SH-SY5Y (cell line): ENCODE measurements at regions not wholly inside any gene's neighbourhood (a gene's known extent, or its start where the extent isn't known, plus 50 kb on each side); places are given as distances from the start of the nearest gene placed in this dataset.

Experiments used
- GATA2 ChIP-seq: IDR thresholded peaks from 2 replicates; pipeline ENCODE4 v1.6.1; 2011; ENCODE audit warnings: mild to moderate bottlenecking, low read depth, low read length
- GATA3 ChIP-seq: IDR thresholded peaks from 2 replicates; pipeline ENCODE4 v1.6.1; 2011; ENCODE audit warnings: low read depth, mild to moderate bottlenecking, low read length, moderate library complexity

DNA sequence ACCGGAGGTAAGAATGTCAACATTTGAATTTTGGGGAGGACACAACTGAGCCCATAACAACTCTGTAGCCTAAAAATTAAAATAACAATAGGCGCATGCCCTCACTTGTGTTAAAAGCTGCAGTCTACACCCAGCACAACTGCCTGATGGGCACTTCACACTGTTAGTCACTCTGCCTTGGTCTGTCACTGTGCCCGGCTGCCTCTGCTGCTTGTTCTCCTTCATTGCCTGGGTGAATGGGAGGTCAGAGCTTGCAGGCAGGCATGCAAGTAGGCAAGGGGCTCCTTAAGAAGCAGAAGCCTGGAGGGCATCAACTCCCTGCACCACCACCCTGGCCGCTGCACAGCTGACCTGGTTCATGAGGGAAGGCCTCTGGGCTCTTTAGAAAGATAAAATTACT lies 374.8 kb downstream of the MID1IP1 start:
- no peak for TF ChIP-seq GATA3
- no peak for TF ChIP-seq GATA2
